Activated naive CD8-positive, alpha-beta T cell treated with anti-CD3 and anti-CD28 coated beads, Interleukin-2, amount 50 U/mL, for 24 hours (primary cell): ENCODE measurements at regions not wholly inside any gene's neighbourhood (a gene's known extent, or its start where the extent isn't known, plus 50 kb on each side); places are given as distances from the start of the nearest gene placed in this dataset.

Experiments
- ATAC-seq: fragments of 150-1000 bp; cut with Tn5 transposase; one replicate; pipeline ENCODE4 v1.10.0; 2021
- DNase-seq: peaks from one replicate; pipeline ENCODE4 v3.0.0; 2021
- H3K27ac Mint-ChIP-seq: one replicate; pipeline ENCODE4 v1.8.0; 2021; ENCODE audit warnings: mild to moderate bottlenecking, mixed read lengths
- H3K27me3 Mint-ChIP-seq: one replicate; pipeline ENCODE4 v1.8.0; 2021; ENCODE audit warnings: mixed read lengths
- H3K36me3 Mint-ChIP-seq: one replicate; pipeline ENCODE4 v1.8.0; 2021; ENCODE audit warnings: low read depth, mixed read lengths
- H3K4me1 Mint-ChIP-seq: one replicate; pipeline ENCODE4 v1.8.0; 2021; ENCODE audit warnings: mixed read lengths
- H3K4me3 Mint-ChIP-seq: one replicate; pipeline ENCODE4 v1.8.0; 2021; ENCODE audit warnings: mild to moderate bottlenecking, moderate library complexity, mixed read lengths
- H3K9me3 Mint-ChIP-seq: one replicate; pipeline ENCODE4 v1.8.0; 2021; ENCODE audit warnings: mixed read lengths

GRCh38 chr16:62602790-62603189 is 566.6 kb upstream of the CDH8 start:
- Mint-ChIP-seq H3K27me3 (no peaks in the 10 kb centered on the region), H3K27ac (no peak overlapping the region), H3K4me1 (no peaks in the 10 kb centered on the region), H3K36me3 (no peaks in the 10 kb centered on the region), H3K4me3 (no peak overlapping the region), H3K9me3 (peaks cover 31% of the 10 kb centered on the region)
- no peak for DNase-seq
- no peak for ATAC-seq

DNA sequence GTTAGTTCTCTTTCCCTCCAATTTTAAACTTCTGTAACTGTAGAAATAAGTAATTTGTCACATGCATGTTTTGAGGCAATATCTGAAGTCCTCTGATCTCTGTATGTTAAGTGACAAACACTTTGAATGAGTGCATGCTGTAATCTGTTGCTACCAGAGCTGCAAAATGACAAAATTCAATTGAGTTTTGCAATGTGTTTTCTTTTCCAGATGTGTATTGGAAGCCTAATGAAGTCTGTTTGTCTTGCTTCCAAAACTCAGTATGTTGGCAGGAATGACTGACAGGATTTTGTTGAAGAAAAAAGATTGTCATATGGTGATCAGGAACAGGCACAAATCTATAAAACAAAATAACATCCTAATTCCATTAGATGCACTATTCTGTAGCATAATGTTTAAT is 561.6 kb upstream of the CDH8 start:
- Mint-ChIP-seq H3K9me3 (peaks cover 37% of the 10 kb centered on the region), H3K27me3 (no peaks in the 10 kb centered on the region), H3K4me3 (no peak overlapping the region), H3K27ac (no peak overlapping the region), H3K4me1 (no peaks in the 10 kb centered on the region), H3K36me3 (no peaks in the 10 kb centered on the region)
- DNase-seq = no peak
- no peak for ATAC-seq

- H3K27ac Mint-ChIP-seq = no peak overlapping the region
- no peak for ATAC-seq
- H3K9me3 Mint-ChIP-seq = peaks cover 33% of the 10 kb centered on the region
- no peaks in the 10 kb centered on the region for H3K27me3 Mint-ChIP-seq
- no peaks in the 10 kb centered on the region for H3K36me3 Mint-ChIP-seq
- H3K4me1 Mint-ChIP-seq = no peaks in the 10 kb centered on the region
- no peak overlapping the region for H3K4me3 Mint-ChIP-seq
- no peak for DNase-seq
These were observed 560.3 kb upstream of the CDH8 start for GRCh38 chr16:62596584-62596983.

DNA sequence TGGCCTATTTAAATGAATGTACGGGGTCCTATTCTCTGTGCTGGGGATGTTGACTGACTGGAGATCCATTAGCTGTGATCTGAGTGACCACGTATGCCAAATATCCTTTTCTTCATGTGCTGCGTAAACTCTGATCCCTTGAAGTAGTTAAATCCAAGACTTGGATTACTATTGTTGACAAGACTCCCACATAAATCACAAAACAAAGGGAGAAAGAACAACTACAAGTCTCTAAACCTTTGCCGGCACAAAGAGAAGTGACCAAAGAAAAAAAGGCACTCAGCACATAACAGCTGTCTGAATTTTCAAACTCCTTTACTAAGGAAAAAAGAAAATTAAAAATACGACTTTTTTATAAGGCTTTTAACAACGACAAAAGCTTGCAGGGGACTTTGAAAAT is 559.9 kb upstream of the CDH8 start:
- Mint-ChIP-seq H3K4me1 (no peaks in the 10 kb centered on the region), H3K4me3 (no peak overlapping the region), H3K36me3 (no peaks in the 10 kb centered on the region), H3K27ac (no peak overlapping the region), H3K9me3 (peaks cover 28% of the 10 kb centered on the region), H3K27me3 (no peaks in the 10 kb centered on the region)
- DNase-seq (no peak), ATAC-seq (no peak)

- Mint-ChIP-seq H3K9me3 (peaks cover 25% of the 10 kb centered on the region), H3K36me3 (no peaks in the 10 kb centered on the region), H3K27ac (no peak overlapping the region), H3K27me3 (no peaks in the 10 kb centered on the region), H3K4me1 (no peaks in the 10 kb centered on the region), H3K4me3 (no peak overlapping the region)
- DNase-seq (no peak), ATAC-seq (no peak)
These were observed 550.1 kb upstream of the CDH8 start for GRCh38 chr16:62586128-62586862.

GRCh38 chr16:62585041-62585545 is 548.9 kb upstream of the CDH8 start:
- Mint-ChIP-seq H3K36me3 (no peaks in the 10 kb centered on the region), H3K27ac (no peak overlapping the region), H3K4me3 (no peak overlapping the region), H3K4me1 (no peaks in the 10 kb centered on the region), H3K9me3 (peaks cover 31% of the 10 kb centered on the region), H3K27me3 (no peaks in the 10 kb centered on the region)
- ATAC-seq (no peak), DNase-seq (no peak)

DNA sequence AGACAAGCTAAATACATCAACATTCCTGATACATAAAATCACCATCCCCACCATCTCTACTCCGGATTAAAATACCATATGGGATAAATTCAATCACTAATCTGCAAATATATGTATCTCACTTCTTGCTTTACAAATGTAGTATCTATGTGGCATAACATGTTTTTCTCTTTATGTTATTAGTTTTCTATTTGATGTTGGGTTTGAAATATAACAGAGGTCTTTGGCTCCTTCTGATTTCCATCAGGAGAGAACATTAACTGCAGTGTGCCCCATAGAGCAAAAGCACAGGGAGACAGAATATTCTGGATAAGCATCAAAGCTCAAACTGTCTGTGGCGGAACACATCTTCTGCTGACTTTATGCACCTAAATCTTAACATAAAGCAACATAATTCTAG is 547.2 kb upstream of the CDH8 start:
- DNase-seq (no peak), ATAC-seq (no peak)
- Mint-ChIP-seq H3K4me1 (no peaks in the 10 kb centered on the region), H3K9me3 (peaks cover 26% of the 10 kb centered on the region), H3K27me3 (no peaks in the 10 kb centered on the region), H3K4me3 (no peak overlapping the region), H3K27ac (no peak overlapping the region), H3K36me3 (no peaks in the 10 kb centered on the region)

- Mint-ChIP-seq H3K9me3 (peaks cover 13% of the 10 kb centered on the region), H3K4me3 (no peak overlapping the region), H3K36me3 (no peaks in the 10 kb centered on the region), H3K4me1 (no peaks in the 10 kb centered on the region), H3K27ac (no peak overlapping the region), H3K27me3 (no peaks in the 10 kb centered on the region)
- no peak for ATAC-seq
- no peak for DNase-seq
These were observed 537.2 kb upstream of the CDH8 start for GRCh38 chr16:62573466-62573865.

DNA sequence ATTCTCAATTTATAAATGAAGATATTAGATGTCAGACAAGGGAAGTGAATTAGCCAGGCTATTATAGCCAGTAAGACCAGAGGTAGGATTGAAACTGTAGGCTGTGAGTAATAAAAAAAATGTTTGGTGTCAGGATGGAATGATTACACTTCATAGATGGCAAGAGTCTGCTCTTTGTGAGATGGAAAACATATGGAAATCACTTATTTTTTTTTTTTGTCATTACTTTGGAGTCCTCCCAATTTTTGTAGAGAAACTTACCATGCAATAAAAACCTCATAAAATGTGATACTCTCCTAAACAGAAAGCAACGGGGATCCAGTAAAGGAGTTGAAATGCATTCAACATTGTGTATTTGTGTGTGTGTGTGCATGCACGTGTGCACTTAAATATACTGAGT is 532.7 kb upstream of the CDH8 start:
- Mint-ChIP-seq H3K9me3 (peaks cover 9% of the 10 kb centered on the region), H3K27ac (no peak overlapping the region), H3K4me1 (no peaks in the 10 kb centered on the region), H3K4me3 (no peak overlapping the region), H3K27me3 (no peaks in the 10 kb centered on the region), H3K36me3 (no peaks in the 10 kb centered on the region)
- ATAC-seq (no peak), DNase-seq (no peak)

DNA sequence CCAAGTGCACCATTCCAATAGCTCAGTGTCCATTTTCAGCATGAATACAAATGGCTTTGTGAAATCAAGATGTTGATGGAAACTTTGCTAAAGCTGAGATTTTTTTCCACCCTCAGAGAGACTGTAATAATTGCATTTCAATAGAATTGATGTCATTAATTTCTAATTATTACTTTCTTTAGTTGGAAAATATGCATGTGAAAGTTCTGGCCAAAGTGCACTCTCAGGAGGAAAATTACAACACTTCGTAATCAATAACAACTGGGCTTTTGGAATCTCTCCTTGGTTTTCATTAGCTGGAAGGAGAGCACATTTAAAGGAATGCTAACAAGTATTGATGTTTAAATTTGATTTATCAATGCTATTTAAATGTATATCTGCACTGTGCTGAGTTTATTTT is 529.5 kb upstream of the CDH8 start:
- no peak for DNase-seq
- Mint-ChIP-seq H3K4me1 (no peaks in the 10 kb centered on the region), H3K36me3 (no peaks in the 10 kb centered on the region), H3K4me3 (no peak overlapping the region), H3K9me3 (peaks cover 24% of the 10 kb centered on the region), H3K27ac (no peak overlapping the region), H3K27me3 (no peaks in the 10 kb centered on the region)
- no peak for ATAC-seq

- Mint-ChIP-seq H3K9me3 (peaks cover 24% of the 10 kb centered on the region), H3K4me3 (no peak overlapping the region), H3K27me3 (no peaks in the 10 kb centered on the region), H3K27ac (no peak overlapping the region), H3K36me3 (no peaks in the 10 kb centered on the region), H3K4me1 (no peaks in the 10 kb centered on the region)
- DNase-seq (no peak), ATAC-seq (no peak)
These were observed 528.1 kb upstream of the CDH8 start for GRCh38 chr16:62564291-62564690.

- Mint-ChIP-seq H3K36me3 (no peaks in the 10 kb centered on the region), H3K4me3 (no peak overlapping the region), H3K27ac (no peak overlapping the region), H3K4me1 (no peaks in the 10 kb centered on the region), H3K9me3 (peaks cover 15% of the 10 kb centered on the region), H3K27me3 (no peaks in the 10 kb centered on the region)
- ATAC-seq (no peak), DNase-seq (no peak)
These were observed 525.9 kb upstream of the CDH8 start for GRCh38 chr16:62562121-62562520.

- no peak overlapping the region for H3K4me3 Mint-ChIP-seq
- H3K4me1 Mint-ChIP-seq = no peaks in the 10 kb centered on the region
- DNase-seq = no peak
- no peak overlapping the region for H3K27ac Mint-ChIP-seq
- H3K36me3 Mint-ChIP-seq = no peaks in the 10 kb centered on the region
- no peaks in the 10 kb centered on the region for H3K27me3 Mint-ChIP-seq
- no peak for ATAC-seq
- H3K9me3 Mint-ChIP-seq = peaks cover 22% of the 10 kb centered on the region
These were observed 513.6 kb upstream of the CDH8 start for GRCh38 chr16:62549875-62550274.

DNA sequence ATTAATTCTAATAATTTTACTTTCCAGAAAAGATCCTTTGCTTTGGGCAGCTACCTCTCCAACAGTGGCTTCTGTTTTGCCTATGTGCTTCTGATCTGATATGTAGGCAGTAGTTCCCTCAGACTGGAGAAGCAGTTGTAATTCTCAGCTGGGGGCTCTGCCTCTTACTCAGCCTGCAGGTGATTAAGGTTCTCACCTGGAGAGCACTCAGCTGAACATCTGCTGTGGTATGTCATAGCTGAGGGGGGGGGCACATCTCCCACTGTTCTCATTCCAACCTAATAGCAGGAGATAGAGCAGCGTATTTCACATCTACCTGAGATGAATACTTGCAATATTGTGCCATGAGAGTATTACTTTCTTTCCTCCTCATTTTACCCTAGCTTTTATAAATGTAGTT is 511.9 kb upstream of the CDH8 start:
- no peak overlapping the region for H3K27ac Mint-ChIP-seq
- no peaks in the 10 kb centered on the region for H3K4me1 Mint-ChIP-seq
- no peak overlapping the region for H3K4me3 Mint-ChIP-seq
- ATAC-seq (no peak), DNase-seq (no peak)
- H3K27me3 Mint-ChIP-seq = no peaks in the 10 kb centered on the region
- H3K36me3 Mint-ChIP-seq = no peaks in the 10 kb centered on the region
- peaks cover 22% of the 10 kb centered on the region for H3K9me3 Mint-ChIP-seq

- Mint-ChIP-seq H3K4me3 (no peak overlapping the region), H3K4me1 (no peaks in the 10 kb centered on the region)
These were observed 510.5 kb upstream of the CDH8 start for GRCh38 chr16:62546701-62547100.

GRCh38 chr16:62545039-62545438 is 508.8 kb upstream of the CDH8 start:
- DNase-seq (no peak), ATAC-seq (no peak)
- Mint-ChIP-seq H3K4me1 (no peaks in the 10 kb centered on the region), H3K9me3 (peaks cover 21% of the 10 kb centered on the region), H3K27ac (no peak overlapping the region), H3K27me3 (no peaks in the 10 kb centered on the region), H3K4me3 (no peak overlapping the region), H3K36me3 (no peaks in the 10 kb centered on the region)

More at GRCh38 chr16:62546701-62547100, 510.5 kb upstream of the CDH8 start:
- Mint-ChIP-seq H3K36me3 (no peaks in the 10 kb centered on the region), H3K9me3 (peaks cover 21% of the 10 kb centered on the region), H3K27me3 (no peaks in the 10 kb centered on the region), H3K27ac (no peak overlapping the region)
- no peak for ATAC-seq
- no peak for DNase-seq
